HuH-7.5 (cell line): ENCODE measurements at regions not wholly inside any gene's neighbourhood (a gene's known extent, or its start where the extent isn't known, plus 50 kb on each side); places are given as distances from the start of the nearest gene placed in this dataset.
A peak's percentile ranks its signal among the peaks of the same experiment; 100 is the strongest.

Experiments
- DNase-seq: peaks from one replicate; pipeline ENCODE4 v3.0.0; 2011; ENCODE audit warnings: low spot score

DNA sequence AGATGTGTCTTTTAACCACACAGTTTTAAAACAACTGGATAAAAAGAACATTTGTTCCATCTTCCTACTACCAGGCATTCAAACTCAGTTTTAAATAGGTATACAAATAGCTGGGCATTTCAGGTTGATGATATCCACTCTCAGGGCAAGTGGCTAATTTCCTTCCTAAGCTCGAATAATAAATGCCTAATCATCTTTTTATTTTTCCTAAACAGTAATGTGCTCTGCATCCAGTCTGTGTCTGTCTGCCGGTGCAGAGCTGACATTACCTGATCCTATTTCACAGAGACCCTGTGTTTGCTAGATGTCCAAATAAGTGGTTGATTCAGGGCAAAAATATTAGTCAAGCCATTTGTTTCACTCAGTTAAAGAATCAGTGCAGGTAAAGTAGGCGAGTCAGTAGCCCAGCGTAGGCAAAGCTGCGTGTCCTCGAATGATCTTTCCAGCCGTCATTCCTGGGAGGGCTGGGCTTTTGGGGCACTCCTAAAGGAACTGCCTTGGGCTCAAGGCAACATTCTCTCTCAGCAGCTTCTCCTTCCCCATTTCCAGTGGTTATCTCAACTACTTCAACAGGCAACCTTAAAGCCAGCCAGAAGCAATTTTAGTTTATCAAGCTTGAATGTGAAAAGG, 74.2 kb upstream of the BMP2 start:
- no peak for DNase-seq

DNA sequence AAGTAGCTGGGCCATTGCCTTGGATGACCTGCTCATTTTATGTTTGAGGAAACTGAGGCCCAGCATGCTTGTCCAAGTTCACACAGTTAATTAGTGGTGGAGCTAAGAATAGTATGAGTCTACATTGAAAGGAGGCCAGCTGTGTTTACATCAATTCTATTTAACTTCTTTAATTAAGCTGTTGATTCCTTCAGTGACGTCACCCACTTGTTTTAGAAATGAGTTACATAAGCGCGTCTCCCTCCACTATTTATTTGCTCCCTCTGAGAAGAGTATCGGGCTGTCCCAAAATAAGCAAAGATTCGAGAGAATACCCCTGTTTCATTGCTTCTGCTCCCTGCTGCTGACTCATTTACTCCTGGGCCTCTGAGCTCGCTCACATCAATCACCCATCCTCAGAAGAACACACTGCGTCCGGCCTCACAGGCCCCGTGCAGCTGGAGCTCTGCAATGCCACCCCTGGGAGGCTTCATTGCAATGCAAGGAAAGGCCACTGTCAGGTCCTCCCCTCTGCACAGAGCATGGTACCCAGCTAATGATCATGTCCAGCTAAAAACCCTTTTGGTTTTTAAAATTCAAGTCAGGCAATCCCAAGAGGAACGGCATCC, 74.8 kb upstream of the BMP2 start:
- no peak for DNase-seq

DNA sequence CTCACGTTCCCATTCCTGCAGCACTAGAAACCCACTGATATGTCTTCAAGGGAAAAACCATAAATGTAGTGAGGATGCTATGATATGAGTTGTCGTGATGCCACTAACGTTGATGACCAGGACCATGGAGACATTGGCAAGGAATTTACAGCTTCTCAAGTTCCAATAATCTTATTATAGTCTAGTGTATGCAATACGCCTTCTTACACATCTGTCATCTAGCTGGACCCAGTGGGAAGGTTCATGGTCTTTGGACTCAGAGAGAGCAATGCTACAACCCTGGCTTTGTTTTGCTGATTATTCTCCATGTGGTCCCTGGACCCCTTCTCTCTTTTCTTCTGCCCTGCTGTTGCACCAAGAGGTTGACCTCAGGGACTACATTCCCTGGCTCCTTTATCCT, 76.0 kb upstream of the BMP2 start:
- no peak for DNase-seq

DNA sequence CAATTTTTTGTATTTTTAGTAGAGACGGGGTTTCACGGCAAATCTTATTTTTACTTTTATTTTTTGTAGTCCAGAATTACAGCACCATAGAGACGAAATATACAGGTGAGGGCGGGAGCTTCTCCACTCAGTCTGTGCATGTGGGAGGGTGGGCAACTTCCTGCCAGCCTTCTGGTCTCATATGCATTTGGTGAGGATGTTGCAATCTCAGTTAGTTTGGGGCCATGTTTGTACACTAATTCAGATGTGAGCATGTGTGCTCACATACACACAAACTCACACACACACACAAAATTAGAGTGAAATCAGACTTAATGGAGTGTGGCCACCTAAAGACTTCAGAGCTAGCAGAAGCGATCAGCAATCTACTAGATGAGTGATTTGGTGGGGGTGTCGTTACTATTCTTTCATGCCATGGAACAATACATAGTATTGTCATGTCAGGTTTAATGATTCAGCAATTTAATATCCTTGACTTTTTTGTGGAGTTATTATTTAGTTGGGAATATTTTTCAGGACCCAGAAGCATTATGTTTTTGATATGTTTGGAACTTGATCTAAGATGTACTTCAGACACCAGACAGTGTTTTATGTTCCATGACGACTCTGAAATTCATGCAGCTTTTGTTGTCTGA, 78.0 kb upstream of the BMP2 start:
- no peak for DNase-seq

DNA sequence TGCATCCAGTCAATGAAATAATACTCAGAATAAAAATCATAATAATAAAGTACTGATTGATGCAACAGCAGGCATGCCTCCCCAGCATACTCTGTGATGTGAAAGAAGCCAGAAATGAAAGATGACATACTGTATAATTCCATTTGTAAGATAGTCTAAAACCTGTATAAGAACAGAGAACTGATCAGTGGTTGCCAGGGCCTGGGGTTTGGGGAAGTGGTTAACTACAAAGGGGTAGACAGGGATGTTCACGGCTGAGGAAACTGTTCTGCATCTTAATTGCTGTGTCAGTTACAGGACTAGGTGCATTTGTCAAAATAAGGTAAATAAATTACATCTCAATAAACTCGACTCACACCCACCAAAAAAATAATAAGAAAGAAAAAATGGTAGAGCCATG, 81.3 kb upstream of the BMP2 start:
- DNase-seq, result no peak

DNA sequence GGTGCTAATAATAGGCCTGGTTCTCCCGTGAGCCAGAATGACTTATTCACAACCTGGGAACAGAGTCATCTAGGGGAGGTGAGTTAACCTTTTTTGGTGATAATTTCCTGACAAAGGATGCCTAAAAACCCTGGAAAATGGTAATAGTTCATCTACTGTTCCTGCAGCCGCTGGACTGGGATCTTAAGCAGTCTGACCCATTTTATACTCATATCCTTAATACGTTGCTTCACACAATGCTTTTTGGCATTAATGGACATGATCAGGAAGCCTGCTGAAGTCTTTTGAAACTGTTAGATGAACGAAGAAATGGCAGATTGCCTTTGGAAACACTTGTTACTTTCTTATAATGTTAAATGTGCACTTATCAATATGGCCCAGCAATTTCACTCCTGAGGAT, 81.9 kb upstream of the BMP2 start:
- no peak for DNase-seq

DNA sequence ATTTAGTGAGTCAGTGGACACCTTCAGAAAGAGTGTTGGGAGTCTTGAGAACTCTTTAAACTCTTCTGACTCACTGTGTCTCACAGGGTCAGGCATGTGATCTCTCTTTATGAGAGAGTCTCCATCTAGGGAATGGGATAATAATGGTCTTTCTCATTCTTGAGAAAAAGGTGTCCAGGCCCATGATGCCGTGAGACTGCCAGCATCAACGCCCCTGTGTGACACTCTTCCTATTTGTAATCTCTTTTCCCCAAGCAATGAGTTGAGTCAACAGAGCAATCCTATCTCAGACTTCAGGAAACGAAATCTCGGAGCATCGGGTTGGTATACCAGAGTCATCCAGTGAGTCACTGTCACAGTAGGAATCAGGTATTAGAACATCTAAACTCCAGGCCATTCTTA, 82.3 kb upstream of the BMP2 start:
- DNase-seq, result no peak

DNA sequence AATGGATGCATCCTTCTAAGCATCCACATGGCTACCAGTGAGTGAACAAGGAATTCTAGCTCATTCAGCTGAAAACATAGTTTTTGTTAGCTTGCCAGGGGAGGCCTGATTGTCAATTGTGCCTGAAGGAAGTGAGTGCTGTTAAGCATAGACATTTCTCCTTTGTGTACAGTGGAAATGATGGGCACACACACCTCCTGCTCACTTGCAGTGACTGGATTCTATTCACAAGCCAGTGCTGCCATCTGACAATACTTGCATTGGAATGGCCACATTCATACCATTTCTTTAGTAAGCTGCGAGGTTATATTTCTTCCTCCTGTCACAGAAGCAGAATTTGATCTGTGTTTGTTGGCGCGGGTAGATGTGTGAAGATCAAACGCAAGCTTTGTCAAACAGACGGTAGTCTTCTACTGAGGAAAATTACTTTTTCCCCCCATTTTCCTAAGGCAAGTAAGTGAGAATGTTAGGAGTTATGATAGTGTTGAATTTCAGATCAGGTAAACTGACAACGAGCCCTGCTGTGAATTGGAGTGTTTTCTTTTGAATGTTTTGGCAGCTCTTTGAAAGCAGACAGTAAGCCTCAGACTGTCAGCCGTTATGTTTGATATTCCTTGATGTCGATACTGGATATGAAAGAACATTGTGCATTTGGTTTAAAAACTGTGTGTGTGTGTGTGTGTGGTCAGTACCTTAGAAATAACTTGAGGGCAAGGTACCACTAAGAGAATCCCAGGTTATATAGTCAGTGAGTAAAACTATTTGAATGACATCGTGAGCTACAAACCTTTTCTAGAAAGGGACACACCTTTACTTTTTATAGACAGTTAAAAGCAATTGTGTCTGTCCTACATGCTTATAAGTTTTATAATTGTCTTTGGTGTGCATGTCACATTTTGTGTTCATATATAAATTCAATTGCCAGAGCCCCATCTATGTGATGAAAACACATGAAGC, 84.2 kb upstream of the BMP2 start:
- no peak for DNase-seq

DNA sequence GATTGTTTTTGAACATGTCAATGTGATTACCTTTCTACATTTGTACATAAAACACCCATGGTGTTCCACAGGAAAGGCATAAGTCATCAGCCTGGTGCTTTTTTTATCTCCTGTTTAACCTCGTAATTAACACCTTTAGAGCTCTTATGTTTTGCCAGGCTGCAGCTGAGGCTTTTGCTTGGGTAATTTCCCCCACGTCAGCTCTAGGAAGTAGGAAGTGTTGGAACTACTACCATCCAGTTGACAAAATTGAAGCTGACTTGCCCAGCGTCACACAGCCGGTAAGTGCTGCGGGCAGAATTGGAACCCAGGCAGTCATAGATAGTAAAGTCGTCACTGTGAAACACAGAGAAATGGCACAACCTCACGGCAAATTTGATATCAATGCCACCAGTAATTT, 86.6 kb upstream of the BMP2 start:
- no peak for DNase-seq

DNA sequence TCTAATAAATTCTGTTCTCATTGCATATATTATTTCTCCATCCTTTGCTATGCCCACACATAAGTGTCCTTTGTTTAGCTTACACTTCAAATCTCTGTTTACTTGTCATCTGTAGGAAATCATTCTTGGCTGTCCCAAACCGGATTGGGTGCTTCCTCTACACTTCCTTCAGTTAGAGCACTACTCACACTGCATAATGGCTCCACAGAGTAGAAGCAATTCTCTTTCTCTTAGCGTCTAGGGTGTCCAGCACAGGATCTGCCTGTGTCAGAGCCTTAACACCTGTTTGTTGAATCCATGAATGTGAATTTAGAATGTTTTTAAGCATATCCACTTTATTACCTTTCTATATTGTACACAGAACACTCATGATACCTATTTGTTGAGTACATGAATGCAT, 87.0 kb upstream of the BMP2 start:
- no peak for DNase-seq

DNA sequence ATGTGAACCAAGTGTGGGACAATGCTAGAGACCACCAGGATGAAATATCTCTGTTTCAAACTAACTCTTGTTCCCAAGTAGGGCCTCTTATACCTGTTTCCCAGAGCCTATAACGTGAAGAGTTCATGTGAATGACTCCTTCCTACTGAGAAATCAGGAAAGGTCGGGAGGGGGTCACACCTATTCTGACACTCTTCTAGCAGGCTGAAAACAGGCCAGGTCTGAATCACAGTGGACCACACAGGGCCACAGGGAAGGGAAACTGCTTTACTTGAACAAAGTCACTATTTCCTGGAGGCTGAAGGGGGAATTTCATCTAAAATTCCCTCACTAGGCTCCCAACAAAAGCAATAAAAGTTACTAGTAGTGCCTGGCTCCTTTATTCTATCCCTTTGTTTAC, 88.4 kb upstream of the BMP2 start:
- DNase-seq, result no peak

DNA sequence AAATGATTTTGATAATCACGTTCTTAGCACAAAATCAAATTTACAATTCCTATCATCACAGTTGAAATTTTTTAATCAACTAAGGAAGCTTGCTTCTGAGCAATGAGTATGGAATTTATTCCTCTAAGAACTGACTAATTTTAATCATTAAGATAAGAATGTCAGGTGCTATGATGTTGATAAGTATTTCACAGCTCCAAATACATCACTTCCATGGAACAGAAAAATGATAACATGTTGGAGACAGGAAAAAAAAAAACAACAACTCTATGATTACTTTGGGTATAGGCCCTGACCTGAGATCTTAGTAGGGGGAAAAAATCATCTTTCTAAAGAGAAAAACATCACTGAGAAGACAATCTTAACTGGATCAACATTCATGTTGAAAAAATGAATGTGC, 89.4 kb upstream of the BMP2 start:
- DNase-seq, result no peak

DNA sequence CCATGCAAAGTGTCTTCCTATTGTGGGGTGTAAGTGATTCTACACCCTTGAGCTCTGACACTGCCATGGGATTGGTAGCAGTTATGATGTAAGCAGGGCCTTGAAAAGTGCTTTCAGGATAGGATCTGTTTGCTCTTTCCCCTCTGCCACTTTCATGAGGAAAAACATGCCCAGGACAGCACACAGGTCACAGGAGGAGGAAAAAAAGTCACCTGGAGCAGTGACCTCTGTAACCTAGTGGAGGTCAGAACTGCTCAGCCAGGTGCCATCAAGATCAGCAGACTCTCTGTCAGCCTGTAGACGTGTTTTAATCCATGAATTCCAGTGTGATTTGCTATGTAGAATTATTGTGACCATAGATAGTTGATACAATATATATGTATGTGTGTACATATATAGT, 92.7 kb upstream of the BMP2 start:
- DNase-seq, result no peak

DNA sequence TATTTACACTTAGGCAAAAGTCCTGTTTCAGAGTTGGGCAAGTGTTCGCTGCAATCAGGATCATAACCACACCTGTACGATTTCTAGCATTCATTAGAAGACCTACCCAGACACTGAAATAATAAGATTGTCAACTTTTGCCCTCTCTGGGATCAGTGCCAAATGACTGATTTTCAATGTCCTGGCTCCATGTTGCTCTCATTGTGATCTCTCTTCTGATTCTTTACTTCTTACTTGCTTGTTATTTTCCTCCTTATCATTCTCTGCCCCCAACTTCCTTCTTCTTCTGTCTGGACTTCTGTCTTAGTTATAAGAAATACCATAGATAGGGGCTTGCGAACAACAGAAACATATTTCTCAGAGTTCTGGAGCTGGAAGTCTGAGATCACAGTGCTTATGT, 94.4 kb upstream of the BMP2 start:
- DNase-seq, result no peak

DNA sequence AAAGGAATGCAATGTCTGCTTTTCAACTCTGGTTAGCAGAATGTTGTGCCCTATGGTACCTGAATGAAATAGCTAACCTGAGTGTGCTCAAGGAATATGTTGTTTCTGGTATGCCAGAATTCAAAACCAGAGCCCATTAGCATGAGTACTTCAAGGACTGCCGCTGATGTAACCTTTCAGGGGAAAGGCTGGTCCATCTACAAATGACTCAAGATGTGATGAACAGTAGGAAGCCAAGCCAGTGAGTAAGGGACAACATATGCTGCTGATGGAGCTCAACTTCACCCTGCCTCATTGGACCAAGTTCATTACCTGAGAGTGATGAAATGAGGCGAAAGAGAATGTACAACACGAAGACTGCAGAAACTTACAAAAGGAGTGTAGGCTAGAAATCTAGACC, 95.7 kb upstream of the BMP2 start:
- DNase-seq, result no peak

DNA sequence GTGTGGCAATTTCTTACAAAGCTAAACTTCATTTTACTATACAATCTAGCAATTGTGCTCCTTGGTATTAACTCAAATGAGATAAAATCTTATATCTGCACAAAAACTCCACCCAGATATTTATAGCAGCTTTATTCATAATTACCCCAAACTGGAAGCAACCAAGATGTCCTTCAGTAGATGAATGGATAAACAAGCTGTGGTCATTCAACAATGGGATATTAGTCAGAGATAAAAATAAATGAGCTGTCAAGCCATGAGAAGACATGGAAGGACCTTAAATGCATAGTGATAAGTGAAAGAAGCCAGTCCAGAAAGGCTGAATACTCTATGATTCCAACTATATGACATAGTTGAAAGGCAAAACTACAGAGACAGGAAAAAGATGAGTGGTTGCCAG, 98.9 kb upstream of the BMP2 start:
- no peak for DNase-seq

DNA sequence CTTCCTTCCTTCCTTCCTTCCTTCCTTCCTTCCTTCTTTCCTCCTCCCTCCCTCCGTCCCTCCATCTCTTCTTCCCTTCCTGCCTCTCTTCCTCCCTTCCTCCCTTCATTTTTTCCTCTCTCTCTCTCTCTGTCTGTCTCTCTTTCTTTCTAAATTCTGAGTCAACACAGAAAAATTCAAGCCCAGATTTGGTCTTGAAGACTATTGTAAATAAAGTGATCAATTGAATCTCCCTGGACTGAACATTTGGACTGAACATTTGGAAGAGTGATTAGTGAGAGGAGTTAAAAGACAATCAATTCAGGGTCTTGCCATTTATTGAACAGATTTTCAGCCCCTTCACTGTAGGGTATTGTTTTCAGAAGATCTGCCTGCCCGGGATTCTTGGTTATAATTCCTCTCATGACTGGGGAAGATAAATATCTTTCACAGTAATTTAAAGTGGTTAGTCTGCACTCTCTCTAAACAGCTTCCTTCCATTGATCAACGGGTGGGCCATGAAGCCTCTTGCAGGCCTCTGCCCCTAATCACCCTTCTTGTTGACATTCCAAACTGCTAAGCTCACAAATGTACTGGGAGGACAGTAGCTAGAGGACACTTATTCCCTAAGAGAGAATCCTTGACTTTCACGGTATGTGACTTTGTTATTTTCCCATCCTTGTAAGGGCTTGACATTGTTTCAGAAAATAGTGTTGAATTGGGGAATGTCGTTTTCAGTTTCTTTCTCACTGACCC, 101.7 kb upstream of the BMP2 start:
- peak; percentile 30 for DNase-seq

DNA sequence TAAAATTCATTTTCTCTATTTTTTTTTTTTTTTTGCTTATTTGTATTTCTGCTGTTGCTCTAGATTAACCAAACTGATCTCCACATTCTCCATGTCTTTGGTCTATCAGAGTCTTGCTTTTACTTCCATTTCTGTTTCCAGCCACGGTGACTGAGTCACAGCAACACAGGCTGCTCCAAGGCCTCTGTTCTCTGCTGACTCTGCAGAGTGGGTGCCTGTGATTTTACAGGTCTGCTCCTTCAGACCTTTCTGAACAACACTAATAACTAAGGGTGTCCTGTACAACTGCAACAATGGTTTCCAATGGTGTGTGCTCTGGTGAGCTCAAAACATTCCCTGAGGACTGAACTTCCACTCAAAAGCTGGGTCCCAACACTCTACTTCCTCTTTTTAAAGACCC, 102.3 kb upstream of the BMP2 start:
- no peak for DNase-seq

DNA sequence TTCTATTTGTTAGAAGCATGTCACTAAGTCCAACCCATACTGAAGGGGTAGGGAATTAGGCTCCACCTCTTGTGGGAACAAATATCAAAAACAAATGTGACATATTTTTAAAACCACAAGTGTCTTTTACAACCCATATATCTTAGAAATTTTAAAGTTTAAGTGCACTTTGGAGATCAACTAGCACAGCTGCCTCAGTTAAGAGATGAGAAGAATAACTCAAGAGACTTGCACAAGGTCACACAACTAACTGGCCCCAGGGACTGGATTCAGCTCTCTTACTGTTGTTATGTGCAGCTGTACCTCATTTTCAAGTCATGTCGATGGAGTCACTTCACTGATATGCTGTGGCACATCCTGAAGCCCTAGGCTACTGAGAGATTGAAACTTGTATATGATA, 102.9 kb upstream of the BMP2 start:
- no peak for DNase-seq

DNA sequence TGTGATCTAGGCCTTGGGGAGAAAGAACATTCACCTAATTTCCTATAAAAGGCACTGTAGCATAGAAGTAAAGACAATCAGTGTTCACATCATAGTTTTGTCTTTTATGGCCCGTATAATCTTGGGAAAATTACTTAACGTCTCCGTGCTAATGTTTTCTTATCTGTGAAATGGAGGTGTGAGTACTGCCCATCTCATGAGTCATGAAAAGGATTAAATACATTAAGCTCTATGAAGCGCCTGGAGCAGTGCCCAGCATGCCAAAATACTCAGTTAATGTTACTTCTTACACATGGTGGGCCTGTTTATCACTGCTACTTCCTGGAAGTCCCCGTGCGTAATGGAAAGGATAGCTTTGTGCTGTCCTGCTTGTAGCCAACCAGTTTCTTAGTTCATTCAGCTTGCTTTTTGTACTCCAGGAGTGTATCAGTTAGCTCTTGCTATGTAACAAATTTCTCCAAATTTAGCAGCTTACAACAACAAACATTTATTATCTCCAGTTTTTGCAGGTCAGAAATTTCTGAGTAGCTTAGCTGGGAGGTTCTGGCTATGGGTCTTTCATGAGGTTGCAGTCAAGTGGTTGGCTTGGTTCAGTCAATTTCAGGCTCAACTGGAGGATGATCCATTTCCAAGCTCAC, 103.6 kb upstream of the BMP2 start:
- no peak for DNase-seq

DNA sequence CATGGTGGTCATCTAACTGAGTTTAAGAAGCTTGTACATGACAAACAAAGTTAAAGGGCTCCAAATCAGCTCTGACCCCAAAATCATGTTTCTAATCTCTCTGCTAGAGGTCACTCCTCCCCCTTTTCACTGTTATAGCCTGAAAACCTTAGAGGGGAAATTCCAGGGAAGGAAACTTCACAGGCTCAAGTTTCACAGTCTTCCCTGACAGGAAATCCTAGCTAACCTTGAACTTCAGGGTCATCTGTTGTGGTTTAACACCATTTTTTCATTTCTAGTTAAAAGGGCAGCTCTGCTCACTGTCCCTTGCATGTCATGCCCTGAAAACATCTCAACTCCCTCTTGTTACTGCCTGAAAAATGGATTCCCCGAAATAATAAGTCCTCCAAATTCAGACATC, 104.4 kb upstream of the BMP2 start:
- DNase-seq, result no peak

DNA sequence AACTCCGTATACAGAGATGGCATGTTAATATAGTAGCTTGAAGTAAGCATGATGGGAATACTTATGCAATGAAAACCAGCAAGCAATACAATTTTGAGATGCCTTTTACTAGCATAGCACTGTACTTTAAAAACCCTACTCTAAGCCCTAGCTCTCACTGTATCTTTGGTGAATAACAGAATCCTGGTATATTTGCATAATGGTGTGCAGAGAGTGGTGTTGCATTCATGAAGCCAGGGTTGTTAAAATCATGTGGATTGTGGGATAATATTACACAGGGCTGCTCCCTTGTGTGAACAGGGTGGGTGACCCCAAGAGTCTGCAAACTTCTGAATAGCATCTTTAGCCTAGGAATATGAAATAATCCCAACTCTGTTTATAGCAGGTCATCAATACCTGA, 105.2 kb upstream of the BMP2 start:
- DNase-seq, result no peak
